HUDEP-2 (cell line): ENCODE measurements at regions not wholly inside any gene's neighbourhood (a gene's known extent, or its start where the extent isn't known, plus 50 kb on each side); places are given as distances from the start of the nearest gene placed in this dataset.

Experiments
- DNase-seq, 76 experiments: peaks; one replicate each; lab custom pipeline; 2025; ENCODE audit not compliant: unreplicated experiment in 76 of 76; lab: John Stamatoyannopoulos, UW

GRCh38 chr6:137750297-137750696, 116.8 kb upstream of the TNFAIP3 start:
- DNase-seq, result no peak

DNA sequence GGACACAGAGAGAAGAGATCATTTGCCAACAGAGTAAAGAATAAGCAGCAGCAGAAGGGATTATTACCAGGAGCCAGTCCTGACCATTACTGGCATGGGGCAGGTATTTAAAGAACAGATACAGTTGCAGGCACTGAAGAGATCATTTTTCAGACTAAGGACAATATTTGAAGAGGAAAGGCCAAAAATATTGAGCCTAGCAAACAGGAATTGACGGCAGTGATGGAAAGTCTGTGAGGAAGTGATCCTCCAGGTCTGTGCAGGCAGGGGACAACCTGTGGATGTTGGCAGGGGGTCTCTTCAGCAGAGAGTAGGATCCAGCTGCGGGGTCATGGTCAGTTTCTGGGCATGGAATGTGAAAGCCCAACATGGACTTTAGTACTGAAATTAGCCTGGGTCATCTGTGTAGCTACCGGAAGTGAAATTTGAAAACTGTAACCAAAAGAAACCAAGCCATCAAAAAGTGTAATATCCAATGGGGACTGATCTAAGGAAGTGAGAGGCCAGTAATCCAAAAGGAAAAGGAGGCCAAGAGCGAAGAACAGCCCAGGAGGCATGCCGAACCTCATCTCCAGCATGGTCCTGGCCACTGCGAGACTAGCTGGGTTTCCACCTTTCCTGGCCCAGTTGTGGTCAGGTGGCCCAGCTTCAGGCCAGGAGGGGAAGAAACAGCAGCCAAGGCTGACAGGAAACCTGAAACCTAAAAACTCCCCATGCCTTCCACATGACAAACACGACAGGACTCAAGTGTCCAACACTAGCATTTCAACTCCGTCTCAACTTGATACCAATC, 115.1 kb upstream of the TNFAIP3 start:
- DNase-seq, result no peak

DNA sequence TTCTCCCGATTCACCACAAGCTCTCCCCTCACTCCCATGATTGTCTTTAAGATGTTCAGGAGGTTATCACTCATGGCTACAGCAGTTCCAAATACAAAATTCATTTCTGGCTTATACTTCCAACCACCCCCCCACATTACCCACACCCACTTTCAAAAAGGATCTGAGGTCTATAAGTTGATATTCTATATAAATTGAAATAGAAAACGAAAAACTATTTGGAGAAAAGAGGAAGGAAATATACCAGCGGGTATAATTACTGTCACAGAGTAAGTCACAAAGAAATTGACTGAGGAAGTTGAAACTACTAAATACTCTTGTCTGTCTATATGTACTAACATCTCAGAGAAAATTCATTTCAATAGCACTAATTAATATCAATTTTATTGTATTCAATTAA, 112.7 kb upstream of the TNFAIP3 start:
- DNase-seq, result no peak

- DNase-seq, result no peak
Observed at GRCh38 chr6:137754866-137755265, 112.2 kb upstream of the TNFAIP3 start.

- no peak for DNase-seq
Observed at GRCh38 chr6:137755284-137755683, 111.8 kb upstream of the TNFAIP3 start.

- DNase-seq, result no peak
Observed at GRCh38 chr6:137756788-137757187, 110.3 kb upstream of the TNFAIP3 start.

GRCh38 chr6:137758661-137759060, 108.4 kb upstream of the TNFAIP3 start:
- no peak for DNase-seq

- no peak for DNase-seq
Observed at GRCh38 chr6:137759624-137760023, 107.4 kb upstream of the TNFAIP3 start.

- no peak for DNase-seq
Observed at GRCh38 chr6:137761072-137761471, 106.0 kb upstream of the TNFAIP3 start.

DNA sequence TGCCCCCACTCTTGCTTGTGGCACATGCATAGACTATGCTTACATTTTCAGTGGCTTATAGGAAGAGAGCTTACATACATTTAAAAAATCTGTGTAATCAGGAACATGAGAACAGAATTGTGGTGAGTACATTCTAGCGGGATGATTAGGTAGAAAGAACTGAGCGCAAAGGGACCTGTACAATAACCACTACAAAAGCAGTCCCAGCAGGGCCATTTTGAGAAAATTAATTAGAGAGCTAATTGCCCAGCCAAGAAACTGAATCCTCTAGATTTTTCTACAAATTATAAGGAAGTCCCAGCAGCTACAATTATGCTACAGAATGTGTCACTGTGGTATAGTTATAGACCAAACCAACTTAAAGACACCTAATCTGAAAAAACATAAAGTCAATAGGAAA, 105.6 kb upstream of the TNFAIP3 start:
- no peak for DNase-seq

- DNase-seq, result no peak
Observed at GRCh38 chr6:137762168-137763090, 104.6 kb upstream of the TNFAIP3 start.

- DNase-seq, result no peak
Observed at GRCh38 chr6:137763436-137763835, 103.6 kb upstream of the TNFAIP3 start.

GRCh38 chr6:137763886-137764285, 103.2 kb upstream of the TNFAIP3 start:
- DNase-seq, result no peak

DNA sequence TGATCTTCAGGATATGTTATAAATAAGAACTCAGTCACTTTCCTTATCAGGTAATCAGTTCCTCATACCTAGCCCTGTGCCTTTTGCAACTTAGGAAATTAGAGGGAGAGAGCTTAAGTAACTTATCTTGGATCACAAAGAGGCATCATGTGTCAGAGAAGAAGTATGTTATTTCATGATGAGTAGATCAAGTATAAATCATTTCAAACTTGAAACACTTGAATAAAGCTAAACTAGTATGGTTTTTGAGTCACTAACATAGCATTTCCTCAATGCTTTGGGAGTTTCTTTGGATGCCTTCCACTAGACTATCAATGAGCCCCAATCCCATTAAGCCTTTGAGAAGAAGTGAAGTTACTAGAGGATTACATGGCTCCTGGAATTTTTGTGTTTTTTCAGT, 102.6 kb upstream of the TNFAIP3 start:
- DNase-seq, result no peak

DNA sequence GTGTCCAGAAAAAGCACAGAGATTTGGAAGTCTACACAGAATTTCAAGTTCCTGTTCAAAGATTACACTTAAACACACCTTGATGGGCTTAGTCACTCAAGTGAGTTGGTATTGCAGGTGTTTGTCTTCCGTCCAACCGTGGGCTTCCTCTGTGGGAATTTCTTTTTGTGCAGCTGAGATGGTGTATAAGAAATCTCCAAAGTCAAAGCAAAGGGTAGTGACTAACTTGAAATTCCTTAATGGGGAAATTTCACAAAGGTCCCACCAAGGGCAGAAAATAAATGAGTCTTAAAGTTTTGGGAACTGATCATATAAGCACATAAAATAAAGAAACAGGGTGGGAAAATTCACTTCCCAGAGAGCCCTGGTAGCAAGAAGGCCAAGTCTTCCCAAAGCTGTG, 102.0 kb upstream of the TNFAIP3 start:
- DNase-seq, result no peak

DNA sequence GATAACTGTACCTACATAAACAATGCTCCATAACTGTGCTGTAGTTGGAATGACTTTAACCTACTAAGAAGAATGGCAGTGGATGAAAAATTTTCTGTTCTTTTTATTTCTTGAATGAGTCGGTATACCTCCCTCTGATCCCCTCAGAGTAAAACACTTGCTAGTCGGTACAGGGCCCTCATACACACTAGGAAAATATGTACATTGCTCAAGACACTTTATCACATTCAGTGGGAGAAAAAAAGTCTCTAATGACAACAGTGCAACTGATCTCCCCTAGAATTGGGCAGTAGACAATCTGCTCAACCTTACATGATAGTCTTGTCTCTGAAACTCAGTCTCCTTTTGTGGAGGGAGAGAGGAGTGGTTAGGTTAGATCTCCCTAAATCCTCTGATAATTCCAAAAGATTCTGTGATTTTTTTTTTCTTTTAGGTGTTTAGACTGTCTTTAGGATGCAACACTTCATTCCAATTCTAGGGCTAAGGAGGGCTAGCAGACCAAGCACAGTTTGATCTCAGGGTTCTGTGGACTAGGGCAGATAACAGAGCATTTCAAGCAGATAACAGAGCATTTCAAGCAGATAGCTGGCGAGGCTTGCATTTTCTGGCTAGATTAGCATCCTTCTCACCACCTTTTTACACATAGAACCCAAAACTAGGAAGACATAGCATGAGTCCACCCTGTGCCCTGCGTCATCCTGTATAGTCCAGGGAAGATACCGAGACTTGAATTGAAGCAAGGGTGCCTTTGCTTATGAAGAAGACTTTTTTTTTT, 100.3 kb upstream of the TNFAIP3 start:
- DNase-seq, result no peak

GRCh38 chr6:137767465-137767864, 99.6 kb upstream of the TNFAIP3 start:
- DNase-seq, result no peak

GRCh38 chr6:137767911-137768690, 99.0 kb upstream of the TNFAIP3 start:
- no peak for DNase-seq

DNA sequence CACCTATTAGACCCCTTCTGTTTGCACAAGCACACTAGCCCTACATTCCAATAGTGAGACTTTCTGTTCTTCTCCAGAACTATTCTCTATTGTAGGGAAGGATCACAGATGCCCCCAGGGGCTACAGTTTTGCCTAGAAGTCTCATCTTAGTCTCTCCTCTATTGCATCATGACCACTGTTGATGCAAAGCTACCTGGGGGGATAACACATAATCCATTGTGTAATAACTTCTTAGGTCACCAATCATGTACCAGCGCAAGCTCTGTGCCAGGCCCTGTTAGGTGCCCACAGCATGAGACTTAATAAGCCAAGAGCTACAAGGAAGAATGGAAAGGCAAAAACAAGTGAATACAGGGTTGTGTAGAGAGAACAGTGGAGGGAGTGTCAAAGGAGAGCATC, 98.1 kb upstream of the TNFAIP3 start:
- DNase-seq, result no peak

GRCh38 chr6:137769797-137770362, 97.2 kb upstream of the TNFAIP3 start:
- no peak for DNase-seq
